ENCODE measurements at regions not wholly inside any gene's neighbourhood (a gene's known extent, or its start where the extent isn't known, plus 50 kb on each side); places are given as distances from the start of the nearest gene placed in this dataset.

DNA sequence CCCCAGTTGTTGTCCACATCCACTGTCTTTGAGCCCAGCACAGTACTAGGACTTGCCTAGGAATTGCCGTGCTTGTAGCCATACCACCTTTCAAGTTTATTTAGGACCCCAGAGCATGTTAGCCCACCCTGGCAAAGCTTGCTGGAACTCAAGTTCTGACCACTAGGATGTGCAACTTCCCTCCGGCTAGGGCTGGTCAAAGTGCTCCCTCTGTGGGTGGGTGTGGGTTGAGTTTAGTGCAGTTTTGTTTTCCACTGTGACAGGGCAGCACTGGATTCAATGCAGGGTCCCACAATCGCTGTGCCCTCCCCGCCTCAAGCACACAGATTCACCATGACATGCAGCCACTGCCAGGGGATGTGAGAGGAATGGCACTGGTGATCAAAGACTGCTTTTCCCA, 96.0 kb downstream of the RASGEF1B start:
- DNase-seq (ENCODE audit: low spot score in 2 of 2, unreplicated experiment in 2 of 2): no peak
- Mint-ChIP-seq H3K36me3 (no peaks in the 10 kb centered on the region), H3K9me3 (no peaks in the 10 kb centered on the region)

DNA sequence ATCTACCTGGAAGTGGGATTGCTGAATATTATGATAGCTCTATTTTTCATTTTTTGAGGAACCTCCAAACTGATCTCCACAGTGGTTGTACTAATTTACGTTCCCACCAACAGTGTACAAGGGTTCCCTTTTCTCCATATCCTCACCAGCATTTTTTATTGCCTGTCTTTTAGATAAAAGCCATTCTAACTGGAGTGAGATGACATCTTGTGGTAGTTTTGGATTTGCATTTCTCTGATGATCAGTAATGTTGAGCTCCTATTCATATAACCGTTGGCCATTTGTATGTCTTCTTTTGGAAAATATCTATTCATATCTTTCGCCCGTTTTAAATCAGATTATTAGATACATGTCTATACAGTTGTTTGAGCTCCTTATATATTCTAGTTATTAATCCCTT, 101.8 kb downstream of the RASGEF1B start:
- Mint-ChIP-seq H3K27me3 (ENCODE audit: low read depth) (peaks cover 63% of the 10 kb centered on the region), H3K4me1 (peaks cover 4% of the 10 kb centered on the region), H3K4me3 (no peak overlapping the region), H3K27ac (no peak overlapping the region), H3K36me3 (no peaks in the 10 kb centered on the region), H3K9me3 (no peaks in the 10 kb centered on the region)
- DNase-seq (ENCODE audit: low spot score in 2 of 2, unreplicated experiment in 2 of 2): no peak
- TF ChIP-seq, protein P1, sequence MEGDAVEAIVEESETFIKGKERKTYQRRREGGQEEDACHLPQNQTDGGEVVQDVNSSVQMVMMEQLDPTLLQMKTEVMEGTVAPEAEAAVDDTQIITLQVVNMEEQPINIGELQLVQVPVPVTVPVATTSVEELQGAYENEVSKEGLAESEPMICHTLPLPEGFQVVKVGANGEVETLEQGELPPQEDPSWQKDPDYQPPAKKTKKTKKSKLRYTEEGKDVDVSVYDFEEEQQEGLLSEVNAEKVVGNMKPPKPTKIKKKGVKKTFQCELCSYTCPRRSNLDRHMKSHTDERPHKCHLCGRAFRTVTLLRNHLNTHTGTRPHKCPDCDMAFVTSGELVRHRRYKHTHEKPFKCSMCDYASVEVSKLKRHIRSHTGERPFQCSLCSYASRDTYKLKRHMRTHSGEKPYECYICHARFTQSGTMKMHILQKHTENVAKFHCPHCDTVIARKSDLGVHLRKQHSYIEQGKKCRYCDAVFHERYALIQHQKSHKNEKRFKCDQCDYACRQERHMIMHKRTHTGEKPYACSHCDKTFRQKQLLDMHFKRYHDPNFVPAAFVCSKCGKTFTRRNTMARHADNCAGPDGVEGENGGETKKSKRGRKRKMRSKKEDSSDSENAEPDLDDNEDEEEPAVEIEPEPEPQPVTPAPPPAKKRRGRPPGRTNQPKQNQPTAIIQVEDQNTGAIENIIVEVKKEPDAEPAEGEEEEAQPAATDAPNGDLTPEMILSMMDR (IDR thresholded peaks at IDR 0.05; ENCODE audit: unreplicated experiment): no peak

More for the DNA sequence above, 96.0 kb downstream of the RASGEF1B start:
- Mint-ChIP-seq H3K27me3 (ENCODE audit: low read depth) (peaks cover 39% of the 10 kb centered on the region), H3K4me1 (peaks cover 11% of the 10 kb centered on the region), H3K4me3 (no peak overlapping the region), H3K27ac (no peak overlapping the region)
- TF ChIP-seq, protein P1 (IDR thresholded peaks at IDR 0.05; ENCODE audit: unreplicated experiment): no peak

DNA sequence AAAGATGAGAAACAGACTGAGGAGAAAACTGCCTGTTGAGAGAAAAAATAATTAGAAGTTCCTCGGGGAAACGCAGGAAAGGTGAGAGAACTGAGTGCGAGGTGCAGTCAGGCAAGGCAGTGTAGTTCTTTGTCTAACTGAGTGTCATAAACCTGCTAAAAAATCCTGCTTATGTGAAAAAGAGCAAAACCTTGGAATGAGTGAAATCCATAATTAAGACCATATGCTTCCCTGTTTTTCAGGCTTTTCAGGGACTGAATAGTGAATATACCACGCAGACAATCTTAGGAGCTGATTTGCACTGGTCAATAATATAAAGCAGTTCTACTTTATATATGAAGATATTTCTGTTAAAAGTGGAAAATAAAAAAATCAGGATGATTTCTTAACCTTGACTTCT, 104.9 kb downstream of the RASGEF1B start:
- H3K4me3 Mint-ChIP-seq: no peak overlapping the region
- H3K4me1 Mint-ChIP-seq: peaks cover 4% of the 10 kb centered on the region
- DNase-seq (ENCODE audit: low spot score in 2 of 2, unreplicated experiment in 2 of 2): no peak
- TF ChIP-seq, protein P1 (IDR thresholded peaks at IDR 0.05; ENCODE audit: unreplicated experiment): no peak
- no peaks in the 10 kb centered on the region for H3K9me3 Mint-ChIP-seq
- H3K27me3 Mint-ChIP-seq (ENCODE audit: low read depth): peaks cover 46% of the 10 kb centered on the region
- H3K36me3 Mint-ChIP-seq: no peaks in the 10 kb centered on the region
- no peak overlapping the region for H3K27ac Mint-ChIP-seq

DNA sequence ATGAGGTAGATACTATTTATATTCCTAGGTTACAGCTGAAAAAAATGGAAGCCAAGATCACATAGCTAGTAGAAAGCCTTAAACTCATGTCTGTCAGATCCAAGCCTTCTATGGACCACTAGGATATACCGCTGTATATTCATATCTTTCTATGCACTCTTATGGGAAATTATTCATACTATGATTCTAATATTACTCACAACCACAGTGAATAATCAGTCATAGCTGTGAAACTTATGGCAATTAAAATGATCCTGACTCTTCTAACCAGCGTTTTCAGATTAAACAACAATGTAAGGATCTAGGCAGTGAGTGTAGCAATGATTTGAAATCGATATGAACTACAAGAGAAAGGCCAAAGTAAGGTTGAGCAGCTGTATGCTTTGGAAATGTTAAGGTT, 111.0 kb downstream of the RASGEF1B start:
- Mint-ChIP-seq H3K9me3 (peaks cover 3% of the 10 kb centered on the region), H3K36me3 (no peaks in the 10 kb centered on the region), H3K27me3 (ENCODE audit: low read depth) (peaks cover 28% of the 10 kb centered on the region), H3K4me3 (no peak overlapping the region), H3K27ac (no peak overlapping the region), H3K4me1 (no peaks in the 10 kb centered on the region)
- DNase-seq (ENCODE audit: low spot score in 2 of 2, unreplicated experiment in 2 of 2): no peak
- TF ChIP-seq, protein P1 (IDR thresholded peaks at IDR 0.05; ENCODE audit: unreplicated experiment): no peak

DNA sequence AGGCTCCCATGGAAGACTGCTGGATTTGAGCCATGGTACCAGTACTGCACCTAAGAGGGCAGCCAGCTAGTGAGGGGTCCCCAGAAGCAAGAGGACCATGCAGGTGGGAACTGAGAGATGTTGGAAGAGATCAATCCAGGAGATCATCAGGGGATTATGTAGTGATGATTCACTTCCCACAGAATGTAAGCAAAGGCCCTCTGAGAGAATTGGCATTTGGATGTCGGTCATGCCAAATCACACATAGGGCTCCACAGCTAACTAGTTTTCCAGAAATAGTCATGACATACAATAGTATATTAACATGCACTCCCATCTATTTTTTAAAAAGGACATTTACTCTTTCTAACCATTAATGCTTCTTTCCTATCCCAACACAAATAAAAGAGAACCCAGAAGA, 112.5 kb downstream of the RASGEF1B start:
- H3K27me3 Mint-ChIP-seq (ENCODE audit: low read depth): peaks cover 28% of the 10 kb centered on the region
- peaks cover 3% of the 10 kb centered on the region for H3K9me3 Mint-ChIP-seq
- no peak overlapping the region for H3K4me3 Mint-ChIP-seq
- H3K4me1 Mint-ChIP-seq: no peaks in the 10 kb centered on the region
- TF ChIP-seq, protein P1 (IDR thresholded peaks at IDR 0.05; ENCODE audit: unreplicated experiment): no peak
- H3K36me3 Mint-ChIP-seq: no peaks in the 10 kb centered on the region
- H3K27ac Mint-ChIP-seq: no peak overlapping the region
- DNase-seq (ENCODE audit: low spot score in 2 of 2, unreplicated experiment in 2 of 2): no peak

DNA sequence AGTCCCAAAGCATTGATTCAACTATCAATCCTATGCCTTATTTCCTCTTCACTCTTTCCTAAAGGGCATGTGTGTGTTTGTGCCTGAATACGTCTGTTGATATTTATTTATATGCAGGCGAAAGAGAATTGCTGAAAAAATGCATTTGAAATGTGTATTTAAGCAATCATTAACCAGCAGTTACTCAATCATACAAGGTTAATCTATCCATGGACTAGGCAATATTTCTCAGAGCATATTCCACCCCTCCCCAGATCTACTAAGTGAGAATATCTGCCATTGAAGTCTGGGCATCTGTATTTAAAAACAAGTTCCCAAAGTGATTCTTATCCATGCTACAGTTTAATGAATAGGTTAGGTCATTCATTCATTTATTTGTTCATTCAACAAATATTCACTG, 113.6 kb downstream of the RASGEF1B start:
- Mint-ChIP-seq H3K9me3 (peaks cover 3% of the 10 kb centered on the region), H3K36me3 (no peaks in the 10 kb centered on the region), H3K4me3 (no peak overlapping the region), H3K4me1 (no peaks in the 10 kb centered on the region), H3K27ac (no peak overlapping the region), H3K27me3 (ENCODE audit: low read depth) (peaks cover 30% of the 10 kb centered on the region)
- TF ChIP-seq, protein P1 (IDR thresholded peaks at IDR 0.05; ENCODE audit: unreplicated experiment): no peak
- DNase-seq (ENCODE audit: low spot score in 2 of 2, unreplicated experiment in 2 of 2): no peak

Measured in mesothelial cell of epicardium (in vitro differentiated cells).